RCC 7860 (cell line): ENCODE measurements at regions not wholly inside any gene's neighbourhood (a gene's known extent, or its start where the extent isn't known, plus 50 kb on each side); places are given as distances from the start of the nearest gene placed in this dataset.
"Not testable (repeated sequence)": the region's sequence is repeated elsewhere in the genome, so short reads cannot be mapped to it uniquely, and the experiment has no call there.

Source experiments
- DNase-seq: peaks from one replicate; pipeline ENCODE4 v3.0.0-alpha.2; 2015; ENCODE audit warnings: low spot score
- FAIRE-seq: peaks from 2 replicates; lab custom pipeline; 2012; peaks lifted over from hg19 to GRCh38; lab: Jason Lieb, UNC

GRCh38 chr4:179145746-179146525 is 1703.7 kb upstream of the AGA start:
- DNase-seq, result peak; percentile 64
- FAIRE-seq, result peak; percentile 32

GRCh38 chr4:179151770-179152169 is 1709.5 kb upstream of the AGA start:
- FAIRE-seq, result no peak

GRCh38 chr4:179163147-179163546 is 1720.9 kb upstream of the AGA start:
- FAIRE-seq, result no peak

More at GRCh38 chr4:179151770-179152169, 1709.5 kb upstream of the AGA start:
- no peak for DNase-seq

GRCh38 chr4:179164267-179164999 is 1722.2 kb upstream of the AGA start:
- FAIRE-seq (no peak), DNase-seq (no peak)

More at GRCh38 chr4:179163147-179163546, 1720.9 kb upstream of the AGA start:
- DNase-seq, result no peak

- FAIRE-seq, result no peak
- no peak for DNase-seq
Measured at GRCh38 chr4:179165000-179165738, 1722.9 kb upstream of the AGA start.

- no peak for FAIRE-seq
- DNase-seq, result no peak
Measured at GRCh38 chr4:179165862-179166261, 1723.6 kb upstream of the AGA start.

- DNase-seq, FAIRE-seq: not testable (repeated sequence)
Measured at GRCh38 chr4:179170308-179170707, 1728.1 kb upstream of the AGA start.

GRCh38 chr4:179182741-179183140 is 1740.5 kb upstream of the AGA start:
- no peak for FAIRE-seq

GRCh38 chr4:179195887-179196286 is 1753.7 kb upstream of the AGA start:
- DNase-seq, result peak; percentile 32
- peak; percentile 82 for FAIRE-seq

More at GRCh38 chr4:179182741-179183140, 1740.5 kb upstream of the AGA start:
- no peak for DNase-seq

- FAIRE-seq (peak; percentile 91), DNase-seq (peak; percentile 68)
Measured at GRCh38 chr4:179196511-179196910, 1754.3 kb upstream of the AGA start.

GRCh38 chr4:179200681-179201080 is 1758.4 kb upstream of the AGA start:
- DNase-seq, result no peak
- no peak for FAIRE-seq

- DNase-seq (peak; percentile 12), FAIRE-seq (no peak)
Measured at GRCh38 chr4:179225594-179225993, 1783.4 kb upstream of the AGA start.

- DNase-seq (no peak), FAIRE-seq (no peak)
Measured at GRCh38 chr4:179248821-179249220, 1806.6 kb upstream of the AGA start.

- no peak for FAIRE-seq
- DNase-seq, result no peak
Measured at GRCh38 chr4:179268791-179269190, 1826.6 kb upstream of the AGA start.

GRCh38 chr4:179272282-179272681 is 1830.0 kb upstream of the AGA start:
- FAIRE-seq, result no peak

GRCh38 chr4:179278647-179279046 is 1836.4 kb upstream of the AGA start:
- FAIRE-seq (no peak), DNase-seq (no peak)

More at GRCh38 chr4:179272282-179272681, 1830.0 kb upstream of the AGA start:
- DNase-seq, result no peak

GRCh38 chr4:179285696-179286095 is 1843.5 kb upstream of the AGA start:
- FAIRE-seq, result no peak
- no peak for DNase-seq

GRCh38 chr4:179291657-179292056 is 1849.4 kb upstream of the AGA start:
- FAIRE-seq (no peak), DNase-seq (no peak)

- FAIRE-seq, result no peak
- no peak for DNase-seq
Measured at GRCh38 chr4:179292468-179292867, 1850.2 kb upstream of the AGA start.

GRCh38 chr4:179307297-179308136 is 1865.3 kb upstream of the AGA start:
- FAIRE-seq (no peak), DNase-seq (no peak)
